ENCODE measurements at regions not wholly inside any gene's neighbourhood (a gene's known extent, or its start where the extent isn't known, plus 50 kb on each side); places are given as distances from the start of the nearest gene placed in this dataset.

DNA sequence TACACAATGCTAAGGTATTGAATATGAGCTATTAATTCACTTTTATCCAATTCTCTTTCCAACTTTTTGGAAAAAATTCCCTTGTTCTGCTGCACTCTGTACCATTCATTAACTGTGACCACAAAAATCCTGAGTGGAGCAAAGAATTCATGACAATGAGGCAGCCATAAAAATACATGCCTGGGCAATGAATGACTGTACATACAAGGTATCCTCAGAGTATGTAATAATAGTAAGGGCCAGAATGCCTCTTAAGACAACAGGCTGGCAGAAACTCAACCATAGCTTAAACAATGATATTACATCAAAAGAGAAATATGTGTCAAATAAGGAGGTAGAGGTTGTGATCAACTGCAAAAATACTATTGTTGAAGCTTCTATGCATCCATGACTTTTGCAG is 74.7 kb upstream of the CA10 start:
- H3K36me3 ChIP-seq (ENCODE audit: control insufficient read depth in 2 of 2, extremely low read depth in 1 of 2, insufficient read depth in 2 of 2, low read length in 2 of 2), result no peaks in the 10 kb centered on the region
- no peaks in the 10 kb centered on the region for H3K27me3 ChIP-seq (ENCODE audit: control insufficient read depth in 2 of 2, insufficient read depth in 2 of 2, low read length in 2 of 2)
- no peaks in the 10 kb centered on the region for H3K79me2 ChIP-seq (ENCODE audit: control insufficient read depth, insufficient read depth, low read length)
- intact Hi-C loops (cut with micrococcal nuclease), result no loop called here
- FAIRE-seq (no peak), DNase-seq (ENCODE audit: low read depth, low spot score) (no peak)
- POLR2A ChIA-PET, result no interaction called here
- H3K27ac ChIP-seq (ENCODE audit: insufficient read depth, low read depth, low read length), result no peak overlapping the region
- H3K9ac ChIP-seq (replicated peaks; ENCODE audit: extremely low read depth, insufficient read depth, low read length), result no peak overlapping the region
- H3K9me3 ChIP-seq (replicated peaks; ENCODE audit: control insufficient read depth, insufficient read depth, low read length), result peaks cover 9% of the 10 kb centered on the region
- no TSS peak for BruUV-seq (replicated peaks)
- dilution Hi-C loops (cut with MboI; ENCODE audit: extremely low pct_ligation_motif_present, low sequenced_read_pairs), result no loop called here
- no peak overlapping the region for H3K4me2 ChIP-seq (ENCODE audit: insufficient read depth, low read length)
- H3K4me3 ChIP-seq (replicated peaks in 1 of 3; ENCODE audit: insufficient read depth in 1 of 3, low read depth in 1 of 3, low read length in 3 of 3), result no peak overlapping the region
- no peaks in the 10 kb centered on the region for H3K9me1 ChIP-seq (replicated peaks; ENCODE audit: control insufficient read depth, extremely low read depth, insufficient read depth, low read length)
- H4K20me1 ChIP-seq (replicated peaks; ENCODE audit: control insufficient read depth, extremely low read depth, insufficient read depth, low read length), result no peaks in the 10 kb centered on the region
- H3K4me1 ChIP-seq (ENCODE audit: control insufficient read depth, extremely low read depth, insufficient read depth, low read length), result no peaks in the 10 kb centered on the region
- H2AFZ ChIP-seq (ENCODE audit: low read depth, low read length), result no peak overlapping the region
- CTCF ChIA-PET, result no interaction called here
- TF ChIP-seq CTCF (IDR thresholded peaks at IDR 0.05; ENCODE audit: extremely low read depth in 1 of 2, insufficient read depth in 1 of 2, low read depth in 1 of 2, low read length in 2 of 2) (no peak), GATA2 (IDR thresholded peaks at IDR 0.05; ENCODE audit: insufficient read depth, insufficient read length, low read depth, low read length) (no peak), EZH2 (IDR thresholded peaks at IDR 0.05; ENCODE audit: borderline replicate concordance, low read depth, low read length, severe bottlenecking) (no peak), MAX (IDR thresholded peaks at IDR 0.05; ENCODE audit: insufficient read depth, insufficient read length) (no peak), FOS (IDR thresholded peaks at IDR 0.05; ENCODE audit: borderline replicate concordance, insufficient read depth, low read length) (no peak), POLR2AphosphoS5 (IDR thresholded peaks at IDR 0.05; ENCODE audit: insufficient read depth, low read depth, low read length) (no peak)

DNA sequence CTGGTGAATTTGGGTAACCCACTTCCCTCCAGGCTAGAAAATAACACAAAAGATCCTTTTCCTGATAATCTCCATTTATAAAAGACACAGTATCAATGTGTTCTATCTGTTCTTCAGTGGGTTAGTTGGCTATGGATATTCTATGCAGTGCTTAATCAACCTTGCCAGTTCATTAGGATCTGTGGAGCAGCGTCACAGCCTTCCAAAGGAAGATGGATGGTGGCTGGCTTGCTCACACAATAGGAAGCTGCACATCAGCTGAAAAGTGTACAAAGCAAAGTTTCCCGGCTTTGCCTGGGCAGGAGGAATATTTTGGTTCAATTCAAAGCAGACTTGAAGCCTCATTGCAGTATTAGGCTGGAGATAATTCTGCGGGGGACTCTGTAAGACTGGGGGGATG is 70.3 kb upstream of the CA10 start:
- H4K20me1 ChIP-seq (replicated peaks; ENCODE audit: control insufficient read depth, extremely low read depth, insufficient read depth, low read length), result no peaks in the 10 kb centered on the region
- H3K9me1 ChIP-seq (replicated peaks; ENCODE audit: control insufficient read depth, extremely low read depth, insufficient read depth, low read length), result no peaks in the 10 kb centered on the region
- ChIA-PET POLR2A (no interaction called here), CTCF (no interaction called here)
- H2AFZ ChIP-seq (ENCODE audit: low read depth, low read length), result no peak overlapping the region
- H3K27ac ChIP-seq (ENCODE audit: insufficient read depth, low read depth, low read length), result no peak overlapping the region
- no TSS peak for BruUV-seq (replicated peaks)
- H3K79me2 ChIP-seq (ENCODE audit: control insufficient read depth, insufficient read depth, low read length), result no peaks in the 10 kb centered on the region
- H3K36me3 ChIP-seq (ENCODE audit: control insufficient read depth in 2 of 2, extremely low read depth in 1 of 2, insufficient read depth in 2 of 2, low read length in 2 of 2), result no peaks in the 10 kb centered on the region
- peaks cover 5% of the 10 kb centered on the region for H3K9me3 ChIP-seq (replicated peaks; ENCODE audit: control insufficient read depth, insufficient read depth, low read length)
- no peak overlapping the region for H3K9ac ChIP-seq (replicated peaks; ENCODE audit: extremely low read depth, insufficient read depth, low read length)
- dilution Hi-C loops (cut with MboI; ENCODE audit: extremely low pct_ligation_motif_present, low sequenced_read_pairs), result no loop called here
- H3K27me3 ChIP-seq (ENCODE audit: control insufficient read depth in 2 of 2, insufficient read depth in 2 of 2, low read length in 2 of 2), result no peaks in the 10 kb centered on the region
- DNase-seq (ENCODE audit: low read depth, low spot score), result no peak
- FAIRE-seq, result no peak
- TF ChIP-seq GATA2 (IDR thresholded peaks at IDR 0.05; ENCODE audit: insufficient read depth, insufficient read length, low read depth, low read length) (no peak), POLR2A (IDR thresholded peaks at IDR 0.05; ENCODE audit: low read depth, low read length) (no peak), EZH2 (IDR thresholded peaks at IDR 0.05; ENCODE audit: borderline replicate concordance, low read depth, low read length, severe bottlenecking) (no peak), MYC (IDR thresholded peaks at IDR 0.05; ENCODE audit: low read depth, low read length) (no peak), POLR2AphosphoS5 (IDR thresholded peaks at IDR 0.05; ENCODE audit: insufficient read depth, low read depth, low read length) (no peak), JUN (IDR thresholded peaks at IDR 0.05; ENCODE audit: borderline replicate concordance, insufficient read depth, insufficient read length, low read depth) (no peak), CTCF (IDR thresholded peaks at IDR 0.05; ENCODE audit: extremely low read depth in 1 of 2, insufficient read depth in 1 of 2, low read depth in 1 of 2, low read length in 2 of 2) (no peak), MAX (IDR thresholded peaks at IDR 0.05; ENCODE audit: insufficient read depth, insufficient read length) (no peak), FOS (IDR thresholded peaks at IDR 0.05; ENCODE audit: borderline replicate concordance, insufficient read depth, low read length) (no peak)
- intact Hi-C loops (cut with micrococcal nuclease), result no loop called here
- no peak overlapping the region for H3K4me3 ChIP-seq (replicated peaks in 1 of 3; ENCODE audit: insufficient read depth in 1 of 3, low read depth in 1 of 3, low read length in 3 of 3)
- no peak overlapping the region for H3K4me2 ChIP-seq (ENCODE audit: insufficient read depth, low read length)
- no peaks in the 10 kb centered on the region for H3K4me1 ChIP-seq (ENCODE audit: control insufficient read depth, extremely low read depth, insufficient read depth, low read length)
